ENCODE measurements at regions not wholly inside any gene's neighbourhood (a gene's known extent, or its start where the extent isn't known, plus 50 kb on each side); places are given as distances from the start of the nearest gene placed in this dataset.

GRCh38 chr11:92808022-92808421, 161.4 kb upstream of the MTNR1B start:
- DNase-seq = no peak

DNA sequence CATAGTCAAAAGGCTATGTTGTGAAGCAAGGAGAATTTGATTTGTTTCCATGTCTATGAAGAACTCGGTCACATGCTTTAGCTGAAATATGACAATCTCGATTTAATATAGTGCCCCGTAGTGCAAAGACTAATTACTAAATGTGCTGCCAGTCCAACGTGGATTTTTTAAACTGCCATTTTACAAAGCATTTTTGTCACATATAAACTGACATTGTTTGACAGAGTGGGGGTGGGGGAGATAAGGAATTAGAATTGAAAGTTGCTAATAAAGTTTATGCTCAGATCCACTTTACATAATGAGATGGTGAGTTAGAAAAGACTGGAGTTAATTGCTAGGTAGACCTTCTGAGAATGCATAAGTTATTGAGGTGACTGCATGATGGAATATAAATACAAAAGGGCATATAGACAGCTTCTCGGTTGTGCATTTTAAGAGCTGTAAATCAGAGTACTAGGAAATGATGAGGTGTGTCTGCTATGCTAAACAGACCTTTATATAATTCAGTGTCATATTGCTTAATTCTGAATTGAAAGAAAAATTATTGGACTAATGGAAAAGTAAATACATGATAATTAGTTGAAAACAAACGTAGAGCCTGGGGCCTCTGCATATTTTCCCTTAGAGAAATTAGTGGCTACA, 158.9 kb upstream of the MTNR1B start:
- no peak for DNase-seq

GRCh38 chr11:92811341-92811740, 158.1 kb upstream of the MTNR1B start:
- no peak for DNase-seq

DNA sequence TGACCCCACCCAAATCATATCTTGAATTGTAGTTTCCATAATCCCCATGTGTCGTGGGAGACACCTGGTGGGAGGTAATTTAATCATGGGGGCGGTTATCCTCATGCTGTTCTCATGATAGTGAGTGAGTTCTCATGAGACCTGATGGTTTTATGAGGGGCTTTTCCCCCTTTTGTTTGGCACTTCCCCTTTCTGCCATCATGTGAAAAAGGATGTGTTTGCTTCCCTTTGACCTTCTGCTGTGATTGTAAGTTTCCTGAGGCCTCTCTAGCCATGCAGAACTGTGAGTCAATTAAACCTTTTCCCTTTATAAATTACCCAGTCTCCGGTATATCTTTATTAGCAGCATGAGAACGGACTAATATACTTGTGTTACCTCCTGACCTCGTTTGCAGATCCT, 156.6 kb upstream of the MTNR1B start:
- DNase-seq = no peak

DNA sequence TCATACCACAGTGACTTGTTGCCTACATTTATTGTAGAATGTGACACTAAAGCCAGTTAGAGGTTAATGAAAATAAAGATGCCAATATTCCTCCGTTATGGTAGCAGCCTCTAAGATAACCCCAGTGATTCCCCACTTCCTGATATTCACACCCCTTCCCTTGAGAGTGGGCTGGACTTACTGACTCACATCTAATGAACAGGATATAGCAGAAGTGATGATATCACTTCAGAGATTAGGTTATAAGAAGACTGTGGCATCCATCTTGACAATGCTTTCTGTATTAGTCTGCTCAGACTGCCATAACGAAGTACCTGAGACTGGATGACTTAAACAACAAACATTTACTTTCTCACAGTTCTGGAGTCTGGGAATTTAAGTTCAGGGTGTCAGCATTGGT, 149.6 kb upstream of the MTNR1B start:
- no peak for DNase-seq

DNA sequence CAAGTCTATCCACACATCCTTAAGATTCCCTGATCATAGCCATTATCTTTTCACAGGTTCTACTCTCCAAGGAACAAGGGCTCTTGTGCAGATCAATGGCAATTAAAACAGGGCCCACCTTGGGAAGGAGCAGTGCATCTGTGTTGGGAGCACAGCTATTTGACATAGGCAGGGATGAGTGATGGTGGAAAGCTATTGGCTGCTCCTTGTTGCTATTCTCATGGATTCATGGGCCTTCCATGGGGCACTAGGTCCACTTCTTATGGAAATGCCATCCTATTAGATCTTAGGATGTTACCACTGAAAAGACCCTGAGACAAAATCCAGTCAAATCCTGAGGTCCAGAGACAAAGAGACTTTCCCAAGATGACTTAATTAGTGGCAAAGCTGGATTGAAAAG, 148.6 kb upstream of the MTNR1B start:
- no peak for DNase-seq

- DNase-seq = no peak
Measured at GRCh38 chr11:92822410-92822809, 147.0 kb upstream of the MTNR1B start.

DNA sequence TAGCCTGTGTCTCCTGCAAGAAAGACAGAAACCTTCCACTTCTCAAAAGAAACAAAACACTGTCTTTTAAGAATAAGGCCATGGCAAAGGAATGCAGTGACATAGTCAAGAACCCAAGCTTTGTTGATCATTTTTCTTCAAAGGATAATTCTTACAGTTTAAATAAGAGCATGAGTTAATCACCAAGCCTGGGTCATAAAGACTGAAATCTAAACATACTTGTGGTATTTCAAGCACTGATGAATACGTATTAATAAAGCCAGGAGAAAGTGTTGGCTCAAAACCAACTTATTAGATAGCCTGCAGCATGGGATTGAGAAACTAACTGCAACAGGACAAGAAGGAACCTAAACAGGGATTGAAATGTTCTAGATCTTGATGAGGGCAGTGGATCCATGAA, 143.3 kb upstream of the MTNR1B start:
- no peak for DNase-seq

DNA sequence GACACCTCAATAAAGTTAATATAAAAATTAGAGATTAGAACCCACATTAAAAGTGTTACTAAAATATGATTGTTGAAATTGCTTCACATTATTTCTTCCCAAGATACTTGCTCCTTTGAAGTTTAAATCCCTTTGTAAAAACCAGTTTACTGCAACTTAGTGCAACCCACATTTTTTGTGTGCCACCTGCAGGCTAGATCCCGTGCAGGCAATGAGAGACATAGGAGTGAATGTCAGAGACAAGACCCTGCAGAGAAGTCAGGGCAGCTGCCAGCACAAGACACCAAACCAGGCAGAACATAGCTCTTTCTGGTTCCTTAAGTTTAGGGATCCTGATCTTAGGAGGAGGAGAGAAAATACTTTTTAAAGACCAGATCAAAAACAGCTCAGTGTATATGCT, 142.8 kb upstream of the MTNR1B start:
- DNase-seq = no peak

DNA sequence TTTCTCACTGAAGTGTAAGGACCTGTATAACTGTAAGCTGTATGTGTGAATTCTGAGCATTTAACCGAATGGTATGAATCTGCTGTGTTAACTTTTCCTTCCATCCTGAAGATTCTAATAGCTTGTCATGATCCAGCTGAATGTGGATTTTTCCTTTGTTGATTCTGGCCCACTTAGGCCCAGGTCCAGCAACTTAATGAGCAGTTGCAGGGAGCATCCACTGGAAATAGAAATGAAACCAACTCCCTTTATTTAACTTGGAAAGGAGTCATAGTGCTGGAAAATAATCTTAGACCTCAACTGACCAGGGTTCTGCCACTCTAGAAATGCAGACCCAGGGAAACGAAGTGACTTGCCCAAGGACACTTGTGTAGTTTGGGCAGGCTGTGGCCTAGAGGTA, 142.3 kb upstream of the MTNR1B start:
- DNase-seq = no peak

- no peak for DNase-seq
Measured at GRCh38 chr11:92828556-92828955, 140.9 kb upstream of the MTNR1B start.

GRCh38 chr11:92829121-92829520, 140.3 kb upstream of the MTNR1B start:
- DNase-seq = no peak

GRCh38 chr11:92829671-92830070, 139.8 kb upstream of the MTNR1B start:
- no peak for DNase-seq

DNA sequence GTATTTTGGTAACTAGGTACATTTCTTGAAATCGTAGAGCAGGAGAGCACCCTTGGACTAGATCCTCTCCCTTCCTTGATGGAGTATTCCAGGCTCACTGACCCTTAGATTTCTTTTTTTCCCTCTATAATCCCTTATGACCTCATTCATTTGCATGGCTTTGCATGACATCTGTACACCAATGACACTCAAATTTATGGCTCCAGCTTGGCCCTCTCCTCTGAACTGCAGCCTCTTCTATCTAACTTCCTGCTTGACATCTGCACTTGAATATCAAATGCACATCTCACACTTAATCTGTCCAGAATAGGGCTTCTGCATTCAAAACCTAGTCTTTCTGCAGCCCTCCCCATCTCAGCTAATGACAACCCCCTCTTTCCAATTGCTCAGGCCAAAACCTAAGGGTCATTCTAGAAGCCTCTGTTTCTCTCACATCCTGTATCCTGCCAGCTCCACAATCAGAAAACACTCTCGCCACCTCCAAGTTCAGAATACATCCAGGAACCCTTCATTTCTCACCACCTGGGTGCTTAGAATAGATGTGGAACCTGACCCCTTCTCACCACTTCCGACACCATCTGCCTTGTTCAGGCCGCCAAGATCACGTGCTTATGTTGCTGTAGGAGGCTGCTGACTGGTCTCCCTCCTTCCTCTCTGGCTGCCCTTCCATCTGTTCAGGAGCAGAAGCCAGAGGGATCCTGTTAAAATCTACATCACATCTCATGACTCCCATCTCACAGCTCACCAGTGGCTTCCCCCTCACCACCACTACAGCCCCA, 138.9 kb upstream of the MTNR1B start:
- DNase-seq = no peak

GRCh38 chr11:92834296-92835020, 135.0 kb upstream of the MTNR1B start:
- DNase-seq = no peak

- no peak for DNase-seq
Measured at GRCh38 chr11:92837595-92837994, 131.9 kb upstream of the MTNR1B start.

GRCh38 chr11:92838759-92839310, 130.6 kb upstream of the MTNR1B start:
- no peak for DNase-seq

- DNase-seq = no peak
Measured at GRCh38 chr11:92839450-92839849, 130.0 kb upstream of the MTNR1B start.

DNA sequence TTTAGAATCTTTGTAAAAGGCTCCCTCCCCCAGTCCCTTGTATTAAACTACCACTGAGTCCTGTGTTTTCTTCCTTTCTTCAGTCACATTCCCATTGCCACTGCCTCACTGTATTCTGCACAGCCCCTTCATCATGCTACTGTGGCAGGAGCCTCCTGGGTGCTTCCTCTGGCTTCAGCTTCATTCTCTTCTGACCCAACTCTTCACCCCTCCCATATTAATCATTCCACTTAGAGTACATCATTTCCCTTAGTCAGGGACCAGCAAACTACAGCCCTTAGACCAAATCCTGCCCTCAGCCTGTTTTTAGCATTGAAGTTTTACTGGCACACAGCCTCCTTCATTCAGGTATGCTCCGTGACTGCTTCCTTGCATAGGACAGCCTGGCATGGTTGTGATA, 127.7 kb upstream of the MTNR1B start:
- no peak for DNase-seq

DNA sequence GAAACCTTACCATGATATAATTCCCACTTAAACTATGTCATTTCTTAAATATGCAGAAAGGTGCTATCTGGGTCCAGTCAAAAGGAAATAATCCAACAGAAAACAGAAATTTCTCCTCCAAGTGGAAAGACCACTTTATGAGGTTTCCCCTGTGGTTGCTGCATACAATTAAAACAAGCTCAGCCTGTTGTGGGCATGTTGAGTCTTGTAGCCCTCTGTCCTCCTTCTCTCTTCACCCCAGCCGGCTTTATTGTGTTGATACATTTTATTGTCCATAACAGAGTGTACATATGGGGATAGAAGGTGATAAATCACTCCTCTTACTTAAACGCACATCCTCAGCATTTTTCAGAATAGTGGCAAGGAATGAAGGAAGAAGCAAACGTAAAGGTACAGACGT, 126.0 kb upstream of the MTNR1B start:
- no peak for DNase-seq

DNA sequence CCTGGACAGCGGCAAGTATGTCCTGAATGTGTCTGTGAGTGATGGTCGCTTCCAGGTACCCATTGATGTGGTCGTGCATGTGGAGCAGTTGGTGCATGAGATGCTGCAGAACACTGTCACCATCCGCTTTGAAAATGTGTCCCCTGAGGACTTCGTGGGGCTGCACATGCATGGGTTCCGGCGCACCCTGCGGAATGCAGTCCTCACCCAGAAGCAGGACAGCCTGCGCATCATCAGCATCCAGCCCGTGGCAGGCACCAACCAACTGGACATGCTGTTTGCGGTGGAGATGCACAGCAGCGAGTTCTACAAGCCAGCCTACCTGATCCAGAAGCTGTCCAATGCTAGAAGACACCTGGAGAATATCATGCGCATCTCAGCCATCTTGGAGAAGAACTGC, 125.3 kb upstream of the MTNR1B start:
- DNase-seq = no peak

DNA sequence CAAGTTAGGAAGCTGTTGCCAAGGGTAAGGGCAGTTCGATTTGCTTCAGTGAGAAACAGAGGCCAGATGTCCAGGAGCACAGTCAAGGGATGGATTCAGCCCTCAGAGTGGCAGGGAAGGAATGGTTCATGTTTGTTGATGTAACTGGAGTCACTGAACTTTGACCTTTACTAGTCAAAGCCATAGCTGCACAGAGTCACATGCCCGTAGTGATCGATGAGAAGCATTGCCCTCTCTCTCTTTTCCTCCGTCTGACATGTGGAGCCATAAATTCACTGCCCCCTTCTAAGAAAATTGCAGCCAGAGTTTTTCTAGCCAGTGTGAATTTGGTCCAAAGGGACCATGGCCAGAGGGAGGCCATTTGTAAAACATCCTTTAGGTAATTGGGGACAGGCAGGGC, 124.1 kb upstream of the MTNR1B start:
- no peak for DNase-seq

DNA sequence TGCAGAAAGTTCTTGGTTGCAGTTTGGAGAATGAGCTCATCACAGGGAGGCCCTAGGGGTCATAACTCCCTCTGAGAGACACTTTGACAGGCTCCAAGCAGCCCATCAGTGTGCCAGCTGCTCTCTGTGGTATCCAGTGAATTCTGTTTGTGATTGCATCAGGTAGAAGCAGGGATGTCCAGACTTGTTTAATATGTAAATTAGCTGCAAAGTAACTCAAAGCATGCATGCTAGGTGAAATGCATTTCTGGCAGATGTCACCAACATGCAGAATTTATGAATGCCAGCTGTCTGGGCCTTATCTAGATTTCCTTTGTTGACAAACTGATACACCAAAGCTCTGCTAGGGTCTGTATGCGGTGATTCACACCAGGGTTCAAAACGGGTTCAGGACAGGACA, 123.6 kb upstream of the MTNR1B start:
- no peak for DNase-seq

All from CD4-positive, alpha-beta T cell treated with Interleukin-10 for 1 hour (primary cell).